GM21528 (cell line): ENCODE measurements at regions not wholly inside any gene's neighbourhood (a gene's known extent, or its start where the extent isn't known, plus 50 kb on each side); places are given as distances from the start of the nearest gene placed in this dataset.

Experiments
- ATAC-seq: cut with Tn5 transposase; IDR thresholded peaks from one replicate; pipeline ENCODE4 v1.9.1; 2021; ENCODE audit warnings: mild to moderate bottlenecking, moderate library complexity; ENCODE audit not compliant: unreplicated experiment, low FRiP score

DNA sequence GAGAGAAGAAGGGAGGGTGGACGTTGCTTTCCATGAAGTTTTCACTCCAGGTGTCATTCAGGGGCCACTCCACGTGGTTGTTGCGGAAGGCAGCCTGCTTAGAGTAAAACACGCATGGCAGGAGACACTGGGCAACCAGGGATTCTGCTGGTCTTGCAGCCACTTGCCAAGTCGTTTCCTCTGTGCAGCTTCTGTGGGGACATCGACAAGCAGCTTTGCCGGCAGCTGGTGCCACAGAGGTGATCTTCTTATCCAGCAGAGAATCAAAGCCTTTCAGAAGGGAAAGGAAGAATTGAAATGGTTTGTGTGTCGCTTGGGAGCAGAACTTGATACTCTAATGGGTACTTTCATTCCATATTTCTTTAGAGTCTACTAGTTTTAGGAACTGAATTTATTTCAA, 867.1 kb upstream of the TENM3 start:
- ATAC-seq, result no peak

DNA sequence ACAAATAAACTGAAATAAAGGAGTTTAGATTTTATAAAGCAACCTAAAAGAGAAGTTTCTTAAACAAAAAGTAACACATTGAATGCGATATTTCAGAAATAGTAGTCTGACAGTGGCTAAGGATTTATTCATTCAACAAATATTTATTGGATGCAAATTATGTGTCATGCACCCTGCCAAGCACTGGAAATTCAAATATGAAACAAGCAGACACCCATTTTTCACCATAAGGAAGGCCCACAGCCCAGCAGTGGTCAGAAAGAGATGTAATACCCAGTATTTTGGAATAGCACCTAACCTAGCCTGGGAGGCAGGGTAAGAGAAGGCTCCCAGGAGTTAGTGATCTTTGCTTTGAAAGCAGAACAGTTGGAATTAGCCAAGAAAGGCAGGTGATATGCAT, 855.1 kb upstream of the TENM3 start:
- ATAC-seq, result no peak

DNA sequence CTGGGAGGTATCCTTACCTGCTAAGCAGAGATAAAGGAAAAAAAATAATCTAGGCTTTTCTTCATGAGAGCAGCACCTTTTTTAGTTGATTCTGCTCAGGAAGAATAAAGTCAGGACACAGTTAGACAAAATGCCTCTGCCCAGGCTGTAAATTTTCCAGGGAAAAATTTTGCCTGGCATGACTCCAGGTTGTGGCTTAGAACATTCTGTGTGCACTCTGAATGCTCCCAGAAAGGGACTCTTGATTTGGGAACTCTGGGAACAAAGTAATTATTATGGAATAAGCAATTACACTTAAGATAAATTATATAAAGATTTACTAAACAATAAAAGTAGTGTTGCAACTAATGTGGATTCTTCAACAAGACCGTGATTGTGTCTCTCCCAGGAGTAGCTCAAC, 826.2 kb upstream of the TENM3 start:
- ATAC-seq, result no peak

DNA sequence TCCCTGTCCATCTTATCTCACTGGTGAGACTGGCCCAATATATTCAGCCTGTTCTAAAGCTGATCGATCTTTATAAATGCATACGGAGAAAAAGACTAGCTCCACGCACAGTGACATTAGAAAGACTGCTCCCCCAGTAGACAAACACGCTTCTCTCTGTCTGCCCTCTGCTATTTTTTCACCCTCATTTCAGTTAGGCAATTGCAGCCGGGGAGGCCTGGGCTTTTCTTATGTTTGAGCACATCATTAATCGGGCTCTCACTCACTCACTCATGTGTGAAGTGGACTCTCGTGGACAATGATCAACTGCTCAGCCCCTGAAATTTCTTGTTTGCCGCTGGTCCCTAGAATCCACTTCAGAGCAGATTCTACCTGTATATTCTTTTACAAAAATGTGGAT, 824.7 kb upstream of the TENM3 start:
- no peak for ATAC-seq

DNA sequence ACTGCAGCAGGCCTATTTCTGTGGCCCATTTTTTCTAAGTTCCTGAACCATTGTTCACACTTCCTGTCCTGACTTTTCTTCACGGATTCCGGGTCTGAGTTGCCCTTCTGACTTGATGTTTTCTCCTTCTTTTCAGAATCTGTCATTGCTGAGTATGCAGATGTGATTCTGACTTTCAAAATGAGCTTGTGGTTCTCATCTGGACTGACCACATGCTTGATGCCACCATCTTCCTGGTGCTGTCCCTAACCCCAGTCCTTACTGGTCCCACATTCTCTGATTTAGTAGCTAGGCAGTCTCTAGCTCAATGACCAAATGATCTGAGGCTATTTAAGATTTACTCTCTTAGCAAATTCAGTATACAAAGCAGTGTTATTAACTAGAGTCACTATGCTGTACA, 822.3 kb upstream of the TENM3 start:
- ATAC-seq, result no peak

DNA sequence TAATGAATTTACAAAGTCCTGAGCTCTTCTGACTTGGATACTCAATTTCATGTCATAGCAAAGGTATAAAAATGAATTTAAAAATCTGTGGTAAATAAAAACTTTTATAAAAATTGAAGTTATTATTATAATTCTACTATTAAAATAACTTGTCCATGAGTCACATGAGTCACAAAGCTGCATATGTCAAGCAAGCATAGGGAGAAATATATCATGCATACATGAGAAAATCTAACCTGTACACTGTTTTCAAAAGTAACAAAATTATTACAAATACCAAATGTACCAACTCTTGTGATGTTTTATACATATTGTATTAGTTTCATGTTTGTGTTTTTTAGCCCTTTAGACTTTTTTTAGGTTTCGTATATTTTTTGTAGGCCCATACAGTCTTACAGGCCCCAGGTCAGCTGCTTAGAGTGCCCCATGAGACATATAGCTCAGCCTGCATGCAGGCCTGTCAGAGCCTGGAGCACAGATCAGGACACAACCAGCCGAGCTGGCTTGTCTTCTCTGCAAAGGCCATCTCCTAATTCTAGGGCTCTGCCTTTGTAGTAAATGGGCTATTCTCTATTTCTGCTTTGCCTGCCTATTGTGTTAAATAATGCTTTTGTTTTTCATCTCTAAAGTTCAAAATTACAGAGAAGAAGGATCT, 818.7 kb upstream of the TENM3 start:
- ATAC-seq, result no peak

DNA sequence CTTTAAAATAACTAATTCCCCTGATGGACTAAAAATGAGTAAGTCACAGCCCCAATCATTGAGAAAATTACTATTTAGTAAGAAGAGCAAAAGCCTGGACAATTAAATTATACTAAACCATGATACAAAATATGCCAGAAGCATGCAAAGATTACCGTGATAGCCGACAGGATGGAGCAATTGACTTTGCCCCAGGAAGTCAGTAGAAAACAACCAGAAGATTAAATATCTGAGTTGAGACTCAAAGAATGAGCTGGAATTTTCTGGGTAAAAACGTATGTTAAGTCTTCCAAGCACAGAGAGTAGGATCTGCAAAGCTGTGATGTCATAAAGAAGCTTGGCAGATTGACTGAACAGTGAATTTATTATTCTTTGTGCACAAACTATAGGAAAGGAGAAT, 816.1 kb upstream of the TENM3 start:
- no peak for ATAC-seq

DNA sequence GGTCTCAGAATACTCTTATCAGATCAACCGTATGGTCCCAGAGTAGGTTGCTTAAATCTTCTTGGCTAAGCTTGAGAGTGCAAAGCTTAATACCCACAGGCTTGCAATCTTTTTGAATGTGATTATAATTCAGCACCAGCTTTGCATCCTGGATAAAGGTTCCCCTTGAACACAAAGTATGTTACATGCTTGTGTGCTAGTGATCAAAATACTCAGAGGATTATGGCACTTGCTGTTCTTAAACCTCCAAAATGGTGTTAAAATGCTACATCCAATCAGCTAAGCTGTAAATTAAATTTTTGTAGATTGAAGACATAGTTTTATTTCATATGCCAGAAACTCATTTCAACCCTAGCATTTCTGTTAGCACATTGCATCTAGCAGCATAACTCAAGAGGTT, 812.2 kb upstream of the TENM3 start:
- ATAC-seq, result no peak

DNA sequence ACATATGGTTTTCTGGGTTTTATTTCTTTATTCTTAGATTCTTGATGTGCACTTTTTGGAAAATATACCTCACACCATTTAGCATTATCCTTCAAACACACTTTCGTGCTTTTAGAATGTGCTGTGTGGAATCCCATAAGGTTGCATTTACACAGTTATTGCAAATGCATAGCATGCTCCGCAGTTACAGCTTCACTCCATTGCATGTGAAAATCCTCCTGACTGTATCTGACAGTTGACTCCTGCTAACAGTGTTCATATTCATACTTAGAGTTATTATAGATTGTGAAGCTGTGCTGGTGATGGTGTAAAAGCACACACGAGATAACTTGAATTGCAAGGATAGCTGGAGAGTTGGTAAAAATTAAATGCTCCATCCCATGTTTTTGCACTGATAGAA, 811.5 kb upstream of the TENM3 start:
- no peak for ATAC-seq

DNA sequence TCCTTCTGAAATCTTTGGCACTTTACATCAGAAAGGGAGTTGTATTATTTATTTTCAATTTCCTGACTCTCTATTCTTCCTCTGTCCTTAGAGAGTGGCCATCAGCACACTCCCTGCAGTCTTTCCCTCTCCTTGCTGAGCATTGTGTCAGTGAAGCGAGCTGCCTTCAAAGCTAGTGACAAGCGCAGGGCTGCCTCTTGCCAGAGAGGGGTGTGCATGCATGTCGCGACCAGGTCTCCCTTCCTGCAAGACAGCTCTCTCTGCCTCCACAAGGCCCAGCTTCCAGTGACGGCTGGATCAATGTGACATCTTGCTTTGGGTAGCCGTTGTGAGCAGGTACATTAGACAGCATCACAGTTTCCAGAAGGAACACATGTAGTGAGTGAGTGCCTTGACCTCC, 810.9 kb upstream of the TENM3 start:
- no peak for ATAC-seq

DNA sequence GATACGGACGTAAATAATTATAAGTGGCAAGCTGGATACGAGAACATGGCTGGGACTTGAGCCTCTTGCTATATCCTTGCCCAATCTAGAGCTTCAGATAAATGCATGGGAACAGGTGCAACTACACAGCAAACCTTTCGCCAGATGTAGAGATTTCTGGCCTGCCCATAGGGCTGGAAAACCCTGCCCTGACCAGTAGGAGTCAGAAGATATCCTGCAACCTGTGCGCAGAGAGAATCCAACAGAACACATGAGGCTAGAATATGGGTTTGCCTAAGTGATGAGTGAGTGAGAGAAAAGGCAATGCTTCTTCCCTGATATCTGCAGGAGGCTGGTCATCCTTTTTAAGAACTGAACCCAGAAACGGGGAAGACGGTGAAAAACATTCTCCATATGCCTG, 805.3 kb upstream of the TENM3 start:
- ATAC-seq, result no peak

DNA sequence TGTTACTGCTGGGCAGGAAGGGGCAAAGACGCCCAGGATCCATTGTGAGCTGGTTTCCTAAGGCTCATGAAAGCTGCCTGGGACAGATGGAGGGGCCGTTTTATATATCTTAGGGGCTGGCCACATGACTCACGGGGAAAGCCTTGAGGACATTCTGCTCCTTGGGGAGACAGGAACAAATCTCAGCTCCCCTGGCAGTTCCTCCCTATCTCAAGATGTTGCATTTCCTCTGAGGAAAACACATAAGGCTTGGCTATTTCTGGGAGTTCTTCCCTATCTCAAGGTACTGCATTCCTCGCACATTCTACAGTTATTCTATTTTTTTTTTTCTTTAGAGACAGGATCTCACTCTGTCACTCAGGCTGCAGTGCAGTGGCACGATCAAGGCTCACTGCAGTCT, 804.6 kb upstream of the TENM3 start:
- ATAC-seq, result no peak

DNA sequence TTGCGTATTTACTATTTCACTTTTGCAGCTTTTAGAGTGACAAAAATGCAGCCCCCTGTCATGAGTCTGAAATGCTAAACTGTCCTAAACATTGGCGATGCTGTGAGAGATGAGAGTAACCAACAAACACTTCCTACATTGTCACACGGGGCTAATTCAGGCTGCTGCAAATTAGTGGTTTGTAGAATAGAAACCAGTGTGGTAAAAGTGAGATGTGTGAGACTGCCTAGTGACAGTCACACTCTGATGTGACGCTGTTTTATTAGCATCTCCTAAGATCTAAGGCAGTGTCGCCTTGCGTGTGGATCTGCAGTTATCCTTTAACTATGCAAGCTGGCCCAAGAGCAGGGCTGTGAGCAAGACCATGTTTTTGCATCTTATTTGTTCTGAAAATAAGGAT, 800.2 kb upstream of the TENM3 start:
- ATAC-seq, result no peak

DNA sequence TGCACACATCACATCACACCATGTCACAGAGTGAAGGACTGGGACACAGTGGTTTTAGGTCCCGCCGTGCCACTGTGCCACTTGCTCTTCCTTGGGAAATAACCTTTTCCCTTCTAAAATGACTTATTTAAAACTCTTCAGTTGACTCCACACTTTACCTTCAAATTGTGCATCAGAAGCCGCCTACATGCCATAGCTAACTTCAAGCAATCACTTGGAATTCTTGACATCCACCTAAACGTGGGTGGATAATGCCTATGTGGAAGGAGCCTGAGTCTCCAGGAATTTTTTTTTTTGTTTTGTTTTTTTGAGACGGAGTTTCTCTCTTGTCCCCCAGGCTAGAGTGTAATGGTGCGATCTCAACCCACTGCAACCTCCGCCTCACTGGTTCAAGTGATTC, 777.4 kb upstream of the TENM3 start:
- no peak for ATAC-seq

DNA sequence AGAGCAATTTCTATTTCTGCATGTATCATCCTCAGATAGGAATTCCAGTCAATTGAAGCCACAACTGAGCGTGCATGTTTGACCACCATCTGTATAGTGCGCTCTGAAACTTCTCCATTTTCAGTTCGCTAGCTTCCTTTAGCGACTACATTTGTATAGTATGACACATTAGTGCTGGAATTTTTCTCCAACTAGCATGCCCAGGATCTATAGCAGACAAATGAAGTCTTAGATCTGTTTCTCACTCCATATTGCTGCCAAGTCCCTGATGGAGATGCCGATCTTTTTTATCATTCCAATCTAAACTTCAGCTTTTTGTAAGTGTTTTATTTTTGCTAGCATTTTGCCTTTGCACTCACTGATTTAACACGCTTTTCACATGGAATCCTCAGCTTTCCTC, 774.8 kb upstream of the TENM3 start:
- ATAC-seq, result no peak

DNA sequence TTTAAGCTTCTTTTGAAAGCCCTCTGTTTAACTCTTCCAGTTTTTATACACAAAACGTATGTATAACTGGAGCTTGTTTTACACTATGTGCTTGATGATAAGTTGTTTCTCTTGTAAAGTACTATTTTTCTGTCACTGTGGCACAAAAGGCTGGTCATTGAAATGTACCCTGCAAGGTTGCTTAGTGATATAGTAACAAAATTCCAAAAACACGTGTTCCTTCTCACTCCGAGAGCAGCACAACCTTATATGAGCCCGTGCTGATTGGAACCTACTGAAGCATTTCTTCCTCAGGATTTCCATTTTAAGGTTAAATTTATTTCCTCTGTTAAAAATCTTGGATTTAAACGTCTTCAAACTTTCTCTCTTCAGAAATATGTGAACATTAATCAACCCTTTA, 772.9 kb upstream of the TENM3 start:
- no peak for ATAC-seq

DNA sequence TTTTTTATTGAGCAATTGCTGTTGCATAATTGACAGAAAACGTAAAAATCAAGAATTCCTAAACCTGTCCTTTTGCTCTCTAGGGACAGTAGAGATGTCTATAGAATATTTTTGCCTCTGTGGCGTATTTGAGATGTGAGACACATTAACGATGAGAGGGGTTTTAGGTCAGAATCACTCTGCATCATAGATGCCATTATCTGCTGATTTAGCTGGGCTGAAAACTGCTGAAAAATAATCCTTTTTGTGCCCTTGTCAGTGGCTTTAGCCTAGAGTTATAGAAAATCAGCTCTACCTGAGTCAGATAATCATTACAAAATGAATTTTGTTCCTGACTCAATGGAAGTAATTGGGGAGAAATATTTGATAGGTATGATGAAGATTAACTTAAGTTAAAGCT, 767.8 kb upstream of the TENM3 start:
- no peak for ATAC-seq

DNA sequence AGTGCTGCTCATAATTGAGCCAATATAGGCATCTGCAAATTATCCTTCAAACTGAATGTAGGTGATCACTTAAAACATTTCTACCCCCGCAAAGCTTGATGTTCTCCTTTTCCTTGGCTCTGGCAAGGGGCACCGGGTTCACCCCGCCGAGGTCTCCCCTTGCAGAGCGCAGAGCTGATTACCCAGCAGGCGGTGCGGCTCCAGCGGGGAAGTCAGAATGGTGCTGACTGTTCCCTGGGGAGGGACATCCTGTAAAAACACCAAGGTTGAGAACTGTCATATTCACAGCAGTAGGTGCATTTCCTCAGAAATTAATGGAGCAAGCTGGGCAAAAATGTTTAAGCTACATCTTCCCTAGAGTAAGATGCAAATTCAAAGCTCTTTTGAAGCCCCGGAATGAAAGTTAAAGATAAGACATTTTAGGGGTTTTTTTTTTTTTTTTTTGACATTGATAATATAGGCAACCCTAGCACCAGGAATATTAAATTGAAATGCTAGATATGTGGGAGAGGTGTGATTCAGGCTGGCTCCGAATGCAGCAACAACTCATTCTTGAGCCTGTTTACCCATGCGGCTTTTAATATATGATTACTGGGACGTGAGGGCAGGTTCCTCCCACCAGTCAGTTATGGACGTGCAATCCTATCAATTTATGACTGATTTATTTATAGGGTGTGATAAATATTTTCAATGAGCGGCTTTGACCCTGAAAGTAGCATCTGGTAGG, 767.3 kb upstream of the TENM3 start:
- no peak for ATAC-seq

DNA sequence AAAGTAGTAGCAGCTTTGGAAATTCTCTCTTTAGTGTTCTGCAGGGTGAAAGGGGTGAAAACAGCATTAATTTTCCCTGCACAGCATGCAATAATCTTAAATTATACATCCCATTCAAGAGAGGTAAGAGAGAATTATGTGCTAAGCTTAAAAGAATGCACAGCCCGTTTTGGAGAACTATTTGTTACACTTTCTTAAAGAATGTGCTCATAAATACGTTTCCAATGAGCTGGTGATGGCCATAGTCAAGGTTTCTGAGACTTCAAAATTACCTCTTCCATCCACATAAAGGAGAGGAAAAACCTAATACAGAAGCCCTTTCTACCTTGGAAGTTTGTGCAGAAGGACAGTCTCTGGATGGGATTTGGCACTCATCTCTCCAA, 766.7 kb upstream of the TENM3 start:
- ATAC-seq, result no peak

DNA sequence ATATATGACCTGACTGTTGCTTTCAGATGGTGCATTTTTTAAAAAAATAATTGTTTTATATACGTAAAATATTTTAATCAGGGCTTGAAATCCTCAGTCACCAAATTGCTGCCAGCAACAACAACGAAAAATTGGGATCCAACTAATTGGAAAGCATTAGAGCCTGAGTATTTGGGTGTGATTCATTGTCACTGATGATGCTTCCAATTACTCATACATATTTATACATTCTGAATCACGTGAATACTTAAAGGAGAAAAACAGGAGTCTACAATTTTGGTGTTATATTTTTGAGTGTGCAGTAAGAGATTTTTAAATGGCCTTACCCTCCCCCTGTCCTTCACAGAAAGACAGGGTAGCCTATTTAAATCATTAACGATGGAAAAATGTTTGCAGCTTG, 765.6 kb upstream of the TENM3 start:
- no peak for ATAC-seq

DNA sequence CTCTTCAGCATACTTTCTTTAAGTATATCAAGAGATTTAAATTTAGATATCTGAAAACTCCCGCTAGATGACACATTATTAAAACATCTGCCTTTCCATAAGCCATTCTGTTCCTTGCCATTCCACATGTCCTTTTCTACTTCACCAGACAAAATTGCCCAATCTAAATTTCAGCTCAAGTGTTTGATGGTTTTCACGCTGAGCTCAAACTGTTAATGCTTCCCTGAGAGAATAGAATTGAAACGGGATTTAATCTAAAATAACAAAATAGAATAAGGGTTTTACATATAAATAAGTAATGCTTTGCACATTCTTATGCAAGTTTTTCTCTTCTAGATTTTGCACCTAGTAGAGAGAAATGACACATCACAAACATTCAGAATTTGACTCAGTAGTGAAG, 764.5 kb upstream of the TENM3 start:
- no peak for ATAC-seq

DNA sequence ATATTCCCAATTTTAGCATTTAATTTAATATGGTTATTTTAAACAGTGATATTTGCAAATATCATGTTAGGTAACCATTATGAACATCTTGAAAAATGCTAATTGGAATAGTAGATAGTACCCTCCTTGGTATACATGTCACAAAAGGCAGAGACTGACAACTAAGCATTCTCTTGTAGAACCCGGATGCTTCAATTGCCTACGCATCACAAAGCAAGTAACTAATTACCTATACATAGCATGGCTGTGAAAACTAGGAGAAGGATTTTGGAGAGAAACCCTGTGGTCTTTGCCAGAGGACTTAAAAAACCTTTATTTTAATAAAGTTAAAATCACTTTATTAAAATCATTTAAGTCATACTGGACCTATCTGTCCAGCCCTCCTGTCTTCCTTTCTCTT, 764.1 kb upstream of the TENM3 start:
- ATAC-seq, result no peak

DNA sequence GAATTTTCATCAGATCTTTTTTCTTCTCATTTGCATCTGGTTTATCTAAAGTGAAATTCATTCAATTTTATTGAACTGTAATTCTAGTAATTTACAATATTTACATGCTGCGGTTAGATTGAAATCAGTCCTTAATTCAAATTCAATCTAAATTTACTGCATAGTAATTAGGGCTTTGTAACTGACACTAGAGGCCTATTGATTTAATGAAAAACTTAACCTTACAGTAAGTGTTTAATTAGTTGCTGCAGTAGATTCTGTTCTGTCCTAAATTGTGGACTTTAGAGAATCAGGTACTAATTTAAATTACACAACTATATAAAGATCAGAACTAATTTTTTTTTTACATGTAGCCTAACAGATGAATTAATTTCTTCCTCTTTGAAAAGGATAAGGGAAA, 758.8 kb upstream of the TENM3 start:
- ATAC-seq, result no peak
